Gastroesophageal sphincter (tissue), 4 donors: ENCODE measurements at regions not wholly inside any gene's neighbourhood (a gene's known extent, or its start where the extent isn't known, plus 50 kb on each side); places are given as distances from the start of the nearest gene placed in this dataset.
A peak's percentile ranks its signal among the peaks of the same experiment; 100 is the strongest.

Experiments used
- ATAC-seq: fragments of 150-250 bp; one replicate; pipeline ENCODE4 v1.9.1; 2016; ENCODE audit warnings: mild to moderate bottlenecking, moderate library complexity
- H3K27ac ChIP-seq, 4 donors: fragments of 200-600 bp; sonication (generic) in 3 of 4; 1 replicate in 3 of 4; 2 replicates in 1 of 4; pipeline ENCODE4 v1.5.1; 2016 to 2019
- H3K27me3 ChIP-seq: fragments of 200-600 bp; sonication (generic); one replicate; pipeline ENCODE4 v1.5.1; 2019
- H3K36me3 ChIP-seq, 2 donors: fragments of 200-600 bp; sonication (generic); one replicate each; pipeline ENCODE4 v1.5.1; 2019; ENCODE audit warnings: control low read depth in 1 of 2
- H3K4me1 ChIP-seq, 3 donors: fragments of 200-600 bp; sonication (generic); 1 replicate in 2 of 3; 2 replicates in 1 of 3; pipeline ENCODE4 v1.5.1; 2016 to 2019; ENCODE audit warnings: control low read depth in 2 of 3
- H3K4me3 ChIP-seq, 2 donors: fragments of 200-600 bp; sonication (generic); one replicate each; pipeline ENCODE4 v1.5.1; 2019; ENCODE audit warnings: mild to moderate bottlenecking in 1 of 2, moderate library complexity in 1 of 2
- H3K9me3 ChIP-seq, 3 donors: fragments of 200-600 bp; sonication (generic); one replicate each; pipeline ENCODE4 v1.5.1; 2017 to 2019; ENCODE audit warnings: control low read depth in 2 of 3
- CTCF ChIP-seq, 4 experiments: fragments of 200-600 bp in 2 of 4; fragments of 450-650 bp in 2 of 4; sonication (generic) in 1 of 4; IDR thresholded peaks; one replicate each; pipeline ENCODE4 v1.5.1; 2017 to 2019; ENCODE audit warnings: antibody characterized with exemption in 4 of 4, mild to moderate bottlenecking in 2 of 4, moderate library complexity in 2 of 4
- EP300 ChIP-seq: sonication (generic); formaldehyde crosslinking; IDR thresholded peaks from one replicate; pipeline ENCODE4 v1.6.1; 2017; ENCODE audit warnings: antibody characterized with exemption, mild to moderate bottlenecking
- POLR2A ChIP-seq, 2 donors: fragments of 450-650 bp; IDR thresholded peaks; one replicate each; pipeline ENCODE4 v1.6.1; 2017; ENCODE audit warnings: antibody characterized with exemption in 2 of 2, mild to moderate bottlenecking in 2 of 2, moderate library complexity in 1 of 2
- POLR2AphosphoS5 ChIP-seq: sonication (generic); formaldehyde crosslinking; IDR thresholded peaks from one replicate; pipeline ENCODE4 v1.6.1; 2017; ENCODE audit warnings: antibody characterized with exemption
- WGBS, 2 donors: methylation state at CpG; one replicate each; pipeline ENCODE4 v1.1.5; 2018; ENCODE audit warnings: low coverage in 1 of 2; 5-methylcytosine and 5-hydroxymethylcytosine counted together

GRCh38 chrX:8971116-8971515 is 62.8 kb downstream of the FAM9B start:
- 56% methylated on average over 1 of the region's 1 CpG for WGBS, 2 donors

GRCh38 chrX:8969378-8969777 is 64.5 kb downstream of the FAM9B start:
- Histone ChIP-seq H3K4me3 (no peak overlapping the region), H3K9me3 (no peaks in the 10 kb centered on the region), H3K36me3 (no peaks in the 10 kb centered on the region), H3K27ac (no peak overlapping the region), H3K4me1 (no peaks in the 10 kb centered on the region), H3K27me3 (no peaks in the 10 kb centered on the region)
- ATAC-seq, result no peak
- TF ChIP-seq CTCF (IDR thresholded peaks at IDR 0.05) (no peak), EP300 (no peak), POLR2A (IDR thresholded peaks at IDR 0.05) (no peak), POLR2AphosphoS5 (no peak)

More at GRCh38 chrX:8971116-8971515, 62.8 kb downstream of the FAM9B start:
- Histone ChIP-seq H3K4me3 (no peak overlapping the region), H3K9me3 (no peaks in the 10 kb centered on the region), H3K36me3 (no peaks in the 10 kb centered on the region), H3K4me1 (no peaks in the 10 kb centered on the region), H3K27me3 (no peaks in the 10 kb centered on the region), H3K27ac (no peak overlapping the region)
- ATAC-seq, result no peak
- TF ChIP-seq POLR2AphosphoS5 (no peak), POLR2A (IDR thresholded peaks at IDR 0.05) (no peak), EP300 (no peak), CTCF (IDR thresholded peaks at IDR 0.05) (peak in 3 of 4 experiments; percentile 34 to 48 (median 37))

GRCh38 chrX:8967461-8967860 is 66.5 kb downstream of the FAM9B start:
- H3K27ac ChIP-seq, result no peak overlapping the region
- 89% methylated on average over 1 of the region's 3 CpGs; no CpG with 5 or more reads in 1 of the 2 donors for WGBS, 2 donors
- ATAC-seq, result no peak
- H3K9me3 ChIP-seq, result no peaks in the 10 kb centered on the region
- H3K27me3 ChIP-seq, result no peaks in the 10 kb centered on the region
- no peaks in the 10 kb centered on the region for H3K36me3 ChIP-seq
- H3K4me3 ChIP-seq, result no peak overlapping the region
- no peak for TF ChIP-seq POLR2AphosphoS5
- TF ChIP-seq POLR2A (IDR thresholded peaks at IDR 0.05), result no peak
- TF ChIP-seq EP300, result no peak
- no peak for TF ChIP-seq CTCF (IDR thresholded peaks at IDR 0.05)
- no peaks in the 10 kb centered on the region for H3K4me1 ChIP-seq

- H3K27ac ChIP-seq, result no peak overlapping the region
- no peaks in the 10 kb centered on the region for H3K4me1 ChIP-seq
- no peaks in the 10 kb centered on the region for H3K36me3 ChIP-seq
- H3K4me3 ChIP-seq, result no peak overlapping the region
- 38 to 65% methylated on average over 1 to 3 of the region's 3 CpGs for whole genome bisulfite sequencing, 2 donors
- H3K9me3 ChIP-seq, result no peaks in the 10 kb centered on the region
- no peak for TF ChIP-seq CTCF (IDR thresholded peaks at IDR 0.05)
- no peak for TF ChIP-seq POLR2AphosphoS5
- TF ChIP-seq POLR2A (IDR thresholded peaks at IDR 0.05), result no peak
- no peak for TF ChIP-seq EP300
- no peaks in the 10 kb centered on the region for H3K27me3 ChIP-seq
- no peak for ATAC-seq
Observed at GRCh38 chrX:8960957-8961468, 72.9 kb downstream of the FAM9B start.

GRCh38 chrX:8955511-8955910 is 78.4 kb downstream of the FAM9B start:
- Histone ChIP-seq H3K36me3 (no peaks in the 10 kb centered on the region), H3K9me3 (no peaks in the 10 kb centered on the region), H3K4me1 (no peaks in the 10 kb centered on the region), H3K4me3 (no peak overlapping the region), H3K27ac (no peak overlapping the region), H3K27me3 (no peaks in the 10 kb centered on the region)
- no peak for TF ChIP-seq CTCF (IDR thresholded peaks at IDR 0.05)
- TF ChIP-seq POLR2AphosphoS5, result no peak
- no peak for TF ChIP-seq EP300
- no peak for TF ChIP-seq POLR2A (IDR thresholded peaks at IDR 0.05)
- ATAC-seq, result no peak
- WGBS, 2 donors, result 20% methylated on average over 1 of the region's 7 CpGs; no CpG with 5 or more reads in 1 of the 2 donors
